AG10803 (cell line): ENCODE measurements at regions not wholly inside any gene's neighbourhood (a gene's known extent, or its start where the extent isn't known, plus 50 kb on each side); places are given as distances from the start of the nearest gene placed in this dataset.

ENCODE experiments used
- DNase-seq: peaks from one replicate; pipeline ENCODE4 v3.0.0; 2010; ENCODE audit warnings: low read depth
- H3K4me3 ChIP-seq: 2 replicates; pipeline ENCODE4 v1.5.1; 2011; ENCODE audit warnings: mild to moderate bottlenecking, low read length, control low read depth
- CTCF ChIP-seq: conservative IDR thresholded peaks from 2 replicates; pipeline ENCODE4 v1.5.1; 2011; ENCODE audit warnings: mild to moderate bottlenecking, low read length, control low read depth, inconsistent platforms

DNA sequence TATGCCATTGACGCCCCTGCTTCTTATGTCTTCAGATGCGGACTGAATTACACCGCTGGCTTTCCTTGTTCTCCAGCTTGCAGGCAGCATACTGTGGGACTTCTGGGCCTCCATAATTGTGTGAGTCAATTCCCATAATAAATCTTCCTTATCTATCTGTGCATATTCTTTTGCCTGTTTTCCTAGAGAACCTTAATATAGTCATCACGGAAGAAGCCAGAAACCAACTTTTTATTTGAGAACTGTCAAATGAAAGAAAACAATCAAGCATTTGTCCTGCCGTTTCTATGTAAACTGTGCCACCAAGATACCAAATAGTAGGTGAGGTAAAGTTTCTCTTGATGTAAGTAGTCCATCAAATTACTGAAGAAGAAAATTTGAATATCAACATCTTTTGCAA lies 51.8 kb upstream of the B3GALNT1 start:
- no peak for DNase-seq
- no peak for TF ChIP-seq CTCF
- H3K4me3 ChIP-seq: no peak overlapping the region

- no peak for TF ChIP-seq CTCF
- DNase-seq: no peak
- H3K4me3 ChIP-seq: no peak overlapping the region
Observed at GRCh38 chr3:161161603-161162002, 56.5 kb upstream of the B3GALNT1 start.

GRCh38 chr3:161163297-161163696 lies 57.8 kb upstream of the NMD3 start:
- H3K4me3 ChIP-seq: no peak overlapping the region
- DNase-seq: peak; percentile 88
- no peak for TF ChIP-seq CTCF

- no peak for DNase-seq
- no peak overlapping the region for H3K4me3 ChIP-seq
- no peak for TF ChIP-seq CTCF
Observed at GRCh38 chr3:161166051-161166450, 55.1 kb upstream of the NMD3 start.

DNA sequence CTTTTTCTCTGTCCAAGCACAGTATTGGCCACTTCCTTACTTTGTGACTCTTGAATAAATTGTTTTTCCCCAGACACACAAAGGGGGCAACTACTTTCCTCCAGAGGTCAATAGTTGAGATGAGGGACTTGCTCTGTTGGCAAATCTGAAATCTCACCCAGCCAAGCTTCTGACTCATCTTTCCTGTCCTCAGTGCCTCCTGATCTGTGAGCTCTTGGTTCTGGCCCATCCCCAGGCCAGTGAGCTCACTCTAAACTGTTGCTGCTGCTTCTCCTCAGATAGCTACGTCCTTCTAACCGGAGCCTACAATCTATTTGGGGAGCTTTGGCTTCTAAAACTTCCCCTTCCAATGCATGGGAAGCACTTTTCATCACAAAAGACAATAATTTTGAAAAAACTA lies 50.0 kb upstream of the NMD3 start:
- no peak overlapping the region for H3K4me3 ChIP-seq
- no peak for TF ChIP-seq CTCF
- DNase-seq: peak; percentile 84
